DOHH2 (cell line): ENCODE measurements at regions not wholly inside any gene's neighbourhood (a gene's known extent, or its start where the extent isn't known, plus 50 kb on each side); places are given as distances from the start of the nearest gene placed in this dataset.

Source experiments
- H3F3A ChIP-seq: fragments of 200-600 bp; sonication (generic), shearing (Covaris generic); 2 replicates; pipeline ENCODE4 v1.6.0; 2016; ENCODE audit warnings: antibody characterized with exemption, mild to moderate bottlenecking; ENCODE audit not compliant: control insufficient read depth, insufficient read depth
- H3K27ac ChIP-seq: fragments of 200-600 bp; sonication (generic); 2 replicates; pipeline ENCODE4 v1.5.1; 2014; ENCODE audit warnings: low read depth, mild to moderate bottlenecking, low read length, moderate library complexity
- H3K27me3 ChIP-seq: fragments of 200-600 bp; sonication (generic); 2 replicates; pipeline ENCODE4 v1.6.1; 2014; ENCODE audit warnings: mild to moderate bottlenecking, low read length, mixed read lengths; ENCODE audit not compliant: control insufficient read depth
- H3K36me3 ChIP-seq: fragments of 200-600 bp; sonication (generic); 2 replicates; pipeline ENCODE4 v1.6.1; 2014; ENCODE audit warnings: mild to moderate bottlenecking, low read length, moderate library complexity, mixed read lengths; ENCODE audit not compliant: control insufficient read depth
- H3K4me1 ChIP-seq: fragments of 200-600 bp; sonication (generic); 2 replicates; pipeline ENCODE4 v1.6.1; 2014; ENCODE audit warnings: mild to moderate bottlenecking, low read length, mixed read lengths; ENCODE audit not compliant: control insufficient read depth
- H3K4me2 ChIP-seq: fragments of 200-600 bp; sonication (generic); 2 replicates; pipeline ENCODE4 v1.6.0; 2014; ENCODE audit warnings: mild to moderate bottlenecking, low read length, moderate library complexity
- H3K4me3 ChIP-seq: fragments of 200-600 bp; sonication (generic); 2 replicates; pipeline ENCODE4 v1.5.1; 2014; ENCODE audit warnings: mild to moderate bottlenecking, low read length, mixed read lengths
- H3K79me2 ChIP-seq: fragments of 200-600 bp; sonication (generic); 2 replicates; pipeline ENCODE4 v1.6.1; 2014; ENCODE audit warnings: mild to moderate bottlenecking, low read length, mixed read lengths; ENCODE audit not compliant: control insufficient read depth
- H3K9me2 ChIP-seq: fragments of 200-600 bp; sonication (generic); replicated peaks from 2 replicates; pipeline ENCODE4 v1.6.1; 2014; ENCODE audit warnings: mild to moderate bottlenecking, low read length, mixed read lengths; ENCODE audit not compliant: control insufficient read depth
- H3K9me3 ChIP-seq: fragments of 200-600 bp; sonication (generic); 2 replicates; pipeline ENCODE4 v1.6.1; 2014; ENCODE audit warnings: antibody characterized with exemption, low read length, mixed read lengths; ENCODE audit not compliant: control insufficient read depth, insufficient read depth
- H4K20me1 ChIP-seq: fragments of 200-600 bp; sonication (generic); 2 replicates; pipeline ENCODE4 v1.6.0; 2014; ENCODE audit warnings: low read depth, mild to moderate bottlenecking, antibody characterized with exemption, low read length, moderate library complexity; ENCODE audit not compliant: control insufficient read depth, insufficient read depth
- EZH2phosphoT487 ChIP-seq: fragments of 200-600 bp; sonication (generic); IDR thresholded peaks from 2 replicates; pipeline ENCODE4 v1.6.1; 2017; ENCODE audit warnings: borderline replicate concordance, mild to moderate bottlenecking, antibody characterized with exemption, low read length, moderate library complexity, mixed read lengths
- TF ChIP-seq, protein P1 (sequence below): fragments of 200-600 bp; sonication (generic); IDR thresholded peaks from one replicate; pipeline ENCODE4 v1.5.1; 2014; ENCODE audit warnings: antibody characterized with exemption, mild to moderate bottlenecking, low read depth, low read length; ENCODE audit not compliant: poor library complexity, severe bottlenecking

DNA sequence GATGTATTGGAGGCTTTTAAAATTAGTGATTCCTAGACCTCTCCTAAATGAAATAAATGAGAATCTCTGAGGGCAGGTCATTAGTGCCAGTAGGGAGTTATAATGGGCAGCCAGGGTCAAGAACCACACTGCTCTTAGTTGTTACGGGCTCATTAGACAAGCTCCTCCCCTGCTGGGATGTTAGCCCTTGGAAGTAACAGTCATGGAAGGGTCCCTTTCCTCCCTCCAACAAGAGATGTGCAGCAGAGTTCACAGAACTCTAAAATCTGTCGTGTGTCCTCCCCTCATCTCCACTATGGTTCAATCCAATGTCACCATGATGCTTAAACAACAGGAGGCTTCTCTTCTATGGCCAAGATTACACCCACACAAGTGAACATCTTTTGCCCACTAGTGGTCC lies 419.5 kb downstream of the INSC start:
- TF ChIP-seq, protein P1, sequence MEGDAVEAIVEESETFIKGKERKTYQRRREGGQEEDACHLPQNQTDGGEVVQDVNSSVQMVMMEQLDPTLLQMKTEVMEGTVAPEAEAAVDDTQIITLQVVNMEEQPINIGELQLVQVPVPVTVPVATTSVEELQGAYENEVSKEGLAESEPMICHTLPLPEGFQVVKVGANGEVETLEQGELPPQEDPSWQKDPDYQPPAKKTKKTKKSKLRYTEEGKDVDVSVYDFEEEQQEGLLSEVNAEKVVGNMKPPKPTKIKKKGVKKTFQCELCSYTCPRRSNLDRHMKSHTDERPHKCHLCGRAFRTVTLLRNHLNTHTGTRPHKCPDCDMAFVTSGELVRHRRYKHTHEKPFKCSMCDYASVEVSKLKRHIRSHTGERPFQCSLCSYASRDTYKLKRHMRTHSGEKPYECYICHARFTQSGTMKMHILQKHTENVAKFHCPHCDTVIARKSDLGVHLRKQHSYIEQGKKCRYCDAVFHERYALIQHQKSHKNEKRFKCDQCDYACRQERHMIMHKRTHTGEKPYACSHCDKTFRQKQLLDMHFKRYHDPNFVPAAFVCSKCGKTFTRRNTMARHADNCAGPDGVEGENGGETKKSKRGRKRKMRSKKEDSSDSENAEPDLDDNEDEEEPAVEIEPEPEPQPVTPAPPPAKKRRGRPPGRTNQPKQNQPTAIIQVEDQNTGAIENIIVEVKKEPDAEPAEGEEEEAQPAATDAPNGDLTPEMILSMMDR, result no peak
- no peak for TF ChIP-seq EZH2phosphoT487
- no peaks in the 10 kb centered on the region for H3K9me2 ChIP-seq
- H3K4me3 ChIP-seq, result no peak overlapping the region
- no peaks in the 10 kb centered on the region for H3K79me2 ChIP-seq
- H3K4me1 ChIP-seq, result no peaks in the 10 kb centered on the region
- no peaks in the 10 kb centered on the region for H3K36me3 ChIP-seq
- no peak overlapping the region for H3K4me2 ChIP-seq
- H4K20me1 ChIP-seq, result no peaks in the 10 kb centered on the region
- no peaks in the 10 kb centered on the region for H3K27me3 ChIP-seq
- no peaks in the 10 kb centered on the region for H3K9me3 ChIP-seq
- H3F3A ChIP-seq, result no peaks in the 10 kb centered on the region
- no peak overlapping the region for H3K27ac ChIP-seq

DNA sequence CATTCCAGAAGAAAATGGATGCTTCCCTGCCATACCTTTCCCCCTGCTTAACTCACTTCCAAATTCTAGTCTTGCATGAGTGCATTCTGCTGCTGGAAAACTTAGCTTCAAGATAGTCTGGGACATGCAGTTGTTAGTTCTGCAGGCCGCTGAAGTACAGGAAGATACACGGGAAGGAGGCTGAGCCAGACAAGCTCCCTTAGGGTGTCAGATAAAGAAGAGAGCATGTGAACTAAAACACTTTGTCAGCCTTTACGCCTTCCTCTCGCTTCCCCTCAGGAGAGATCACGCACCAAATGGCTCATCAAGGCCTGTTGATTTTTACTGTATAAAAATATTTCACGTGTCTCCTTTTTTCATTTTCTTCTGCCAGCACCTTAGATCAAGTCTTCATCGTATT lies 420.7 kb downstream of the INSC start:
- Histone ChIP-seq H3K27ac (no peak overlapping the region), H3K79me2 (no peaks in the 10 kb centered on the region), H4K20me1 (no peaks in the 10 kb centered on the region), H3F3A (no peaks in the 10 kb centered on the region), H3K4me1 (no peaks in the 10 kb centered on the region), H3K9me2 (no peaks in the 10 kb centered on the region), H3K4me2 (no peak overlapping the region), H3K9me3 (no peaks in the 10 kb centered on the region), H3K4me3 (no peak overlapping the region), H3K36me3 (no peaks in the 10 kb centered on the region), H3K27me3 (no peaks in the 10 kb centered on the region)
- TF ChIP-seq, protein P1, result no peak
- TF ChIP-seq EZH2phosphoT487, result no peak

DNA sequence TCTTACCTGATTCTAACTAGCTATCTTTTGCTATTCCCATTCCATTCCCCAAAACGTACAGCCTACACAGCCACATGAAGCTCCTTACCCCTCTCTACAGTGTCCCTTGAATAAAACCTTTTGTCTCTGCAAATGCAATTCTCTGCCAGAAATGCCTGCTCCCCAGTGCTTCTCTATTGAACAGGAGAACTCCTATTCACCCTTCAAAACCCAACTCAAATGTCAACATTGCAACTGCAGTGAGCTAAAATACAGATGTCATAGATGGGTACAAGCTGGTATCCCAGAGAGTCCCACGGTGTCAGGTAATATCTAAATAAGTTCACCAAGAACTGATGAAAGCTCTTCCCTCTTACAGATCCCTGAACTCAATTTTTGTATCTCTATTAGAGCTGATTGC lies 421.7 kb downstream of the INSC start:
- no peaks in the 10 kb centered on the region for H3K36me3 ChIP-seq
- no peaks in the 10 kb centered on the region for H3K79me2 ChIP-seq
- no peaks in the 10 kb centered on the region for H3K9me3 ChIP-seq
- TF ChIP-seq, protein P1, result no peak
- no peak for TF ChIP-seq EZH2phosphoT487
- no peaks in the 10 kb centered on the region for H3K9me2 ChIP-seq
- H3F3A ChIP-seq, result no peaks in the 10 kb centered on the region
- H3K4me1 ChIP-seq, result no peaks in the 10 kb centered on the region
- no peak overlapping the region for H3K4me2 ChIP-seq
- H3K27ac ChIP-seq, result no peak overlapping the region
- no peaks in the 10 kb centered on the region for H3K27me3 ChIP-seq
- H4K20me1 ChIP-seq, result no peaks in the 10 kb centered on the region
- H3K4me3 ChIP-seq, result no peak overlapping the region

DNA sequence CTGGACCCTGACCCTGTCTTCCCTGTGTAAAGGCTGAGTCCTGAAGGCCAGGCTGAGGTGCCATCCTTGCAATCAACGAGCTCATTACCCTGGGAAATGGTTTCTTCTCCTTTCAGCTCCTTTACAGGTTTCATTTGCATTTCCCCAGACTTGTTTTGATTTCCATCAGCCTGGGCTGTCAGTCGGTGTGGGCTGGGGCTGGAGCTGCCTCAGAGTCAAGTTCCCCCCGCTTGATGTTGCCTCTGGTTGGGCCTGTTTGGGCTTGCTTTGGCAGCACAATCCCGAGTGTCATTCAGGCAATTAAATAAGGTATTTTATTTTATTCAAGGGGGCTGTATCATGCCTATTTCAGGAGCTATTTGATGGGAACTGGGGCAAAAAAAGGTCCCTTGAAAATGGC lies 424.9 kb downstream of the INSC start:
- H3K79me2 ChIP-seq, result no peaks in the 10 kb centered on the region
- no peak overlapping the region for H3K27ac ChIP-seq
- H4K20me1 ChIP-seq, result no peaks in the 10 kb centered on the region
- H3K4me2 ChIP-seq, result no peak overlapping the region
- no peaks in the 10 kb centered on the region for H3K36me3 ChIP-seq
- H3K4me1 ChIP-seq, result no peaks in the 10 kb centered on the region
- H3K9me2 ChIP-seq, result no peaks in the 10 kb centered on the region
- TF ChIP-seq, protein P1, result no peak
- TF ChIP-seq EZH2phosphoT487, result no peak
- H3K9me3 ChIP-seq, result no peaks in the 10 kb centered on the region
- H3K4me3 ChIP-seq, result no peak overlapping the region
- H3F3A ChIP-seq, result no peaks in the 10 kb centered on the region
- no peaks in the 10 kb centered on the region for H3K27me3 ChIP-seq
